ENCODE measurements at regions not wholly inside any gene's neighbourhood (a gene's known extent, or its start where the extent isn't known, plus 50 kb on each side); places are given as distances from the start of the nearest gene placed in this dataset.

- no peak for TF ChIP-seq POLR2A (IDR thresholded peaks at IDR 0.05)
- TF ChIP-seq CTCF (IDR thresholded peaks at IDR 0.05): no peak
- TF ChIP-seq EP300 (IDR thresholded peaks at IDR 0.05): no peak
Observed at GRCh38 chr11:130622141-130622542, 173.7 kb downstream of the ADAMTS15 start.
